MCF 10A (cell line): ENCODE measurements at regions not wholly inside any gene's neighbourhood (a gene's known extent, or its start where the extent isn't known, plus 50 kb on each side); places are given as distances from the start of the nearest gene placed in this dataset.

Experiments
- BruUV-seq: library from RNA; stranded (reverse); fragments of 400-500 nt; replicated peaks from 2 replicates; lab custom pipeline; 2021; lab: Mats Ljungman, UMichigan
- CTCF ChIA-PET: fragments of 300-600 bp; sonication (Branson Sonifier 250); formaldehyde crosslinking; extraction: SDS; loops from one replicate; lab custom pipeline; 2021; ENCODE audit warnings: antibody characterized with exemption, inconsistent platforms; lab: Yijun Ruan, JAX
- POLR2A ChIA-PET: fragments of 300-600, 350-650 bp; sonication (Branson Sonifier 250); formaldehyde crosslinking; extraction: SDS; loops from one replicate; lab custom pipeline; 2020; ENCODE audit warnings: antibody characterized with exemption, inconsistent platforms; lab: Yijun Ruan, JAX
- DNase-seq: peaks from one replicate; pipeline ENCODE4 v3.0.0-alpha.2; 2018; ENCODE audit not compliant: unreplicated experiment
- H3K27ac Mint-ChIP-seq: one replicate; pipeline ENCODE4 v1.8.0; 2022; ENCODE audit warnings: mild to moderate bottlenecking, low read depth, mixed read lengths; ENCODE audit not compliant: unreplicated experiment
- H3K27me3 Mint-ChIP-seq: one replicate; pipeline ENCODE4 v1.8.0; 2022; ENCODE audit warnings: mixed read lengths; ENCODE audit not compliant: insufficient read depth, unreplicated experiment
- H3K36me3 Mint-ChIP-seq: one replicate; pipeline ENCODE4 v1.8.0; 2022; ENCODE audit warnings: mild to moderate bottlenecking, moderate library complexity, mixed read lengths; ENCODE audit not compliant: insufficient read depth, unreplicated experiment
- H3K4me1 Mint-ChIP-seq: one replicate; pipeline ENCODE4 v1.8.0; 2022; ENCODE audit warnings: mixed read lengths; ENCODE audit not compliant: insufficient read depth, unreplicated experiment
- H3K4me3 Mint-ChIP-seq: one replicate; pipeline ENCODE4 v1.8.0; 2022; ENCODE audit warnings: mild to moderate bottlenecking, moderate library complexity, mixed read lengths; ENCODE audit not compliant: unreplicated experiment
- H3K9me3 Mint-ChIP-seq: one replicate; pipeline ENCODE4 v1.8.0; 2022; ENCODE audit warnings: mixed read lengths; ENCODE audit not compliant: unreplicated experiment
- CTCF ChIP-seq: fragments of 200-600 bp; IDR thresholded peaks from one replicate; pipeline ENCODE4 v1.8.0; 2022; ENCODE audit warnings: antibody characterized with exemption, mild to moderate bottlenecking; ENCODE audit not compliant: unreplicated experiment
- intact Hi-C: fragments of 100-400 bp; cut with micrococcal nuclease; formaldehyde crosslinking; loops from 2 replicates; pipeline ENCODE4 v1.14.1; 2022

- peaks cover 15% of the 10 kb centered on the region for H3K4me1 Mint-ChIP-seq
- no peak overlapping the region for H3K4me3 Mint-ChIP-seq
- ChIA-PET CTCF (no interaction called here), POLR2A (interaction anchor here (0.8 to 1.1 kb wide), 2 partner anchors 10 to 13 kb away, joined by 3 to 5 read pairs; no protein-coding TSS in a partner anchor)
- no peaks in the 10 kb centered on the region for H3K9me3 Mint-ChIP-seq
- intact Hi-C loops = no loop called here
- H3K27me3 Mint-ChIP-seq = no peaks in the 10 kb centered on the region
- no TSS peak for BruUV-seq
- H3K27ac Mint-ChIP-seq = no peak overlapping the region
- TF ChIP-seq CTCF = no peak
- peak; percentile 45 for DNase-seq
- H3K36me3 Mint-ChIP-seq = no peaks in the 10 kb centered on the region
Measured at GRCh38 chr3:1848935-1849334, 249.7 kb upstream of the CNTN4 start.

GRCh38 chr3:1852950-1853349 lies 245.7 kb upstream of the CNTN4 start:
- Mint-ChIP-seq H3K4me1 (peaks cover 7% of the 10 kb centered on the region), H3K4me3 (no peak overlapping the region), H3K9me3 (no peaks in the 10 kb centered on the region), H3K36me3 (no peaks in the 10 kb centered on the region), H3K27me3 (no peaks in the 10 kb centered on the region), H3K27ac (no peak overlapping the region)
- DNase-seq = no peak
- no TSS peak for BruUV-seq
- intact Hi-C loops = no loop called here
- ChIA-PET CTCF (no interaction called here), POLR2A (no interaction called here)
- no peak for TF ChIP-seq CTCF

- intact Hi-C loops = no loop called here
- Mint-ChIP-seq H3K9me3 (no peaks in the 10 kb centered on the region), H3K4me3 (no peak overlapping the region), H3K27ac (no peak overlapping the region), H3K27me3 (no peaks in the 10 kb centered on the region), H3K36me3 (no peaks in the 10 kb centered on the region), H3K4me1 (no peaks in the 10 kb centered on the region)
- DNase-seq = no peak
- ChIA-PET CTCF (no interaction called here), POLR2A (interaction anchor here (0.7 kb wide), 1 partner anchor 32 kb away, joined by 3 read pairs; no protein-coding TSS in a partner anchor)
- BruUV-seq = no TSS peak
- TF ChIP-seq CTCF = no peak
Measured at GRCh38 chr3:1855841-1856240, 242.8 kb upstream of the CNTN4 start.

GRCh38 chr3:1870738-1871137 lies 227.9 kb upstream of the CNTN4 start:
- H3K4me3 Mint-ChIP-seq = no peak overlapping the region
- intact Hi-C loops = no loop called here
- no peaks in the 10 kb centered on the region for H3K4me1 Mint-ChIP-seq
- H3K27me3 Mint-ChIP-seq = no peaks in the 10 kb centered on the region
- POLR2A ChIA-PET = no interaction called here
- no peak for DNase-seq
- H3K9me3 Mint-ChIP-seq = peaks cover 7% of the 10 kb centered on the region
- BruUV-seq = no TSS peak
- H3K27ac Mint-ChIP-seq = no peak overlapping the region
- TF ChIP-seq CTCF = no peak
- CTCF ChIA-PET = no interaction called here
- H3K36me3 Mint-ChIP-seq = no peaks in the 10 kb centered on the region
